Panc1 (cell line): ENCODE measurements at regions not wholly inside any gene's neighbourhood (a gene's known extent, or its start where the extent isn't known, plus 50 kb on each side); places are given as distances from the start of the nearest gene placed in this dataset.

Experiments
- CTCF ChIP-seq: fragments of 450-650 bp; IDR thresholded peaks from 2 replicates; pipeline ENCODE4 v1.5.1; 2017; ENCODE audit warnings: mild to moderate bottlenecking
- POLR2AphosphoS5 ChIP-seq: IDR thresholded peaks from 2 replicates; pipeline ENCODE4 v1.6.1; 2012; ENCODE audit warnings: mild to moderate bottlenecking, low read depth, low read length, moderate library complexity
- REST ChIP-seq, 2 experiments: IDR thresholded peaks; 2 replicates each; pipeline ENCODE4 v1.6.1; 2011 to 2012; ENCODE audit warnings: low read depth in 2 of 2, control low read depth in 1 of 2, low read length in 1 of 2, mild to moderate bottlenecking in 1 of 2, moderate library complexity in 1 of 2; ENCODE audit not compliant: insufficient read depth in 1 of 2

GRCh38 chr7:35351466-35351865 lies 97.6 kb upstream of the TBX20 start:
- TF ChIP-seq CTCF, result no peak
- TF ChIP-seq POLR2AphosphoS5, result no peak
- TF ChIP-seq REST (IDR thresholded peaks at IDR 0.05; ENCODE audit: insufficient read depth in 1 of 2, low read depth in 2 of 2, low read length in 1 of 2), result no peak
